GM19468 (cell line): ENCODE measurements at regions not wholly inside any gene's neighbourhood (a gene's known extent, or its start where the extent isn't known, plus 50 kb on each side); places are given as distances from the start of the nearest gene placed in this dataset.
"Not testable (repeated sequence)": the region's sequence is repeated elsewhere in the genome, so short reads cannot be mapped to it uniquely, and the experiment has no call there.

Experiments
- ATAC-seq: cut with Tn5 transposase; IDR thresholded peaks from one replicate; pipeline ENCODE4 v1.9.1; 2021; ENCODE audit warnings: mild to moderate bottlenecking, moderate library complexity, moderate number of reproducible peaks; ENCODE audit not compliant: unreplicated experiment; ENCODE audit errors: extremely low read depth

GRCh38 chr12:105854071-105854470, 284.7 kb downstream of the NUAK1 start:
- no peak for ATAC-seq

- ATAC-seq: no peak
Measured at GRCh38 chr12:105855361-105856047, 283.2 kb downstream of the NUAK1 start.

GRCh38 chr12:105856048-105856405, 282.7 kb downstream of the NUAK1 start:
- ATAC-seq: no peak

GRCh38 chr12:105858981-105859710, 279.6 kb downstream of the NUAK1 start:
- ATAC-seq: no peak

GRCh38 chr12:105860561-105861207, 278.1 kb downstream of the NUAK1 start:
- ATAC-seq: no peak

GRCh38 chr12:105861227-105861626, 277.5 kb downstream of the NUAK1 start:
- no peak for ATAC-seq

GRCh38 chr12:105862163-105862821, 276.5 kb downstream of the NUAK1 start:
- no peak for ATAC-seq

- no peak for ATAC-seq
Measured at GRCh38 chr12:105864316-105864715, 274.4 kb downstream of the NUAK1 start.

- ATAC-seq: no peak
Measured at GRCh38 chr12:105864901-105865300, 273.9 kb downstream of the NUAK1 start.

GRCh38 chr12:105865886-105866285, 272.9 kb downstream of the NUAK1 start:
- no peak for ATAC-seq

- ATAC-seq: no peak
Measured at GRCh38 chr12:105874121-105874520, 264.6 kb downstream of the NUAK1 start.

- no peak for ATAC-seq
Measured at GRCh38 chr12:105876396-105876927, 262.3 kb downstream of the NUAK1 start.

GRCh38 chr12:105878964-105879363, 259.8 kb downstream of the NUAK1 start:
- no peak for ATAC-seq

GRCh38 chr12:105880824-105881388, 257.8 kb downstream of the NUAK1 start:
- ATAC-seq: no peak

- ATAC-seq: no peak
Measured at GRCh38 chr12:105882404-105882803, 256.4 kb downstream of the NUAK1 start.

- ATAC-seq: no peak
Measured at GRCh38 chr12:105887131-105887530, 251.6 kb downstream of the NUAK1 start.

- no peak for ATAC-seq
Measured at GRCh38 chr12:105888696-105889095, 250.1 kb downstream of the NUAK1 start.

GRCh38 chr12:105892362-105892910, 246.3 kb downstream of the NUAK1 start:
- ATAC-seq: no peak

GRCh38 chr12:105895197-105895832, 243.4 kb downstream of the NUAK1 start:
- ATAC-seq: not testable (repeated sequence)
